GM23338 (cell line): ENCODE measurements at regions not wholly inside any gene's neighbourhood (a gene's known extent, or its start where the extent isn't known, plus 50 kb on each side); places are given as distances from the start of the nearest gene placed in this dataset.

Source experiments
- ATAC-seq: fragments of 200-7000 bp; cut with Tn5 transposase; 3 replicates; pipeline ENCODE4 v1.9.1; 2020
- DNase-seq: peaks from one replicate; pipeline ENCODE4 v3.0.0-alpha.2; 2015; ENCODE audit warnings: low spot score
- H2AFZ ChIP-seq: fragments of 200-600 bp; sonication (generic); 2 replicates; pipeline ENCODE4 v1.8.0; 2016; ENCODE audit warnings: antibody characterized with exemption, mild to moderate bottlenecking, moderate library complexity
- H3F3A ChIP-seq: fragments of 200-600 bp; sonication (generic); replicated peaks from 2 replicates; pipeline ENCODE4 v1.8.0; 2017; ENCODE audit warnings: antibody characterized with exemption, mixed run types, low read depth
- H3K27ac ChIP-seq: fragments of 200-600 bp; sonication (generic); 2 replicates; pipeline ENCODE4 v1.6.1; 2016; ENCODE audit warnings: low read depth
- H3K27me3 ChIP-seq: fragments of 200-600 bp; sonication (generic); 2 replicates; pipeline ENCODE4 v1.8.0; 2016; ENCODE audit warnings: mild to moderate bottlenecking, mixed run types, moderate library complexity; ENCODE audit not compliant: insufficient read depth
- H3K36me3 ChIP-seq: fragments of 200-600 bp; sonication (generic); 2 replicates; pipeline ENCODE4 v1.8.0; 2016; ENCODE audit warnings: mild to moderate bottlenecking; ENCODE audit not compliant: insufficient read depth
- H3K4me1 ChIP-seq: fragments of 200-600 bp; sonication (generic); 2 replicates; pipeline ENCODE4 v1.8.0; 2016; ENCODE audit warnings: mild to moderate bottlenecking, moderate library complexity; ENCODE audit not compliant: insufficient read depth
- H3K4me2 ChIP-seq: fragments of 200-600 bp; sonication (generic); 2 replicates; pipeline ENCODE4 v1.7.1; 2017; ENCODE audit warnings: mixed run types
- H3K4me3 ChIP-seq: fragments of 200-600 bp; sonication (generic); 2 replicates; pipeline ENCODE4 v1.6.1; 2016; ENCODE audit warnings: mixed run types
- H3K79me2 ChIP-seq: fragments of 200-600 bp; sonication (generic); replicated peaks from 2 replicates; pipeline ENCODE4 v1.8.0; 2017; ENCODE audit warnings: mild to moderate bottlenecking; ENCODE audit not compliant: insufficient read depth
- H3K9me2 ChIP-seq: fragments of 200-600 bp; sonication (generic); 2 replicates; pipeline ENCODE4 v1.8.0; 2017; ENCODE audit not compliant: insufficient read depth
- H4K20me1 ChIP-seq: fragments of 200-600 bp; sonication (generic); replicated peaks from 2 replicates; pipeline ENCODE4 v1.8.0; 2017; ENCODE audit warnings: mild to moderate bottlenecking; ENCODE audit not compliant: insufficient read depth
- H3K27ac Mint-ChIP-seq: 2 replicates; pipeline ENCODE4 v1.8.0; 2020; ENCODE audit warnings: inconsistent platforms, mild to moderate bottlenecking, moderate library complexity, mixed read lengths
- H3K27me3 Mint-ChIP-seq: 3 replicates; pipeline ENCODE4 v1.8.0; 2022; ENCODE audit warnings: low read depth, mild to moderate bottlenecking, moderate library complexity, mixed read lengths, inconsistent platforms; ENCODE audit not compliant: insufficient read depth, poor library complexity
- H3K36me3 Mint-ChIP-seq: 3 replicates; pipeline ENCODE4 v1.8.0; 2021; ENCODE audit warnings: low read depth, mild to moderate bottlenecking, inconsistent platforms, moderate library complexity, mixed read lengths
- H3K4me1 Mint-ChIP-seq: 3 replicates; pipeline ENCODE4 v1.8.0; 2020; ENCODE audit warnings: mild to moderate bottlenecking, inconsistent platforms, mixed read lengths
- H3K4me3 Mint-ChIP-seq: 3 replicates; pipeline ENCODE4 v1.8.0; 2021; ENCODE audit warnings: moderate library complexity, mild to moderate bottlenecking, inconsistent platforms, mixed read lengths
- H3K9me3 Mint-ChIP-seq: 3 replicates; pipeline ENCODE4 v1.8.0; 2020; ENCODE audit warnings: moderate library complexity, mild to moderate bottlenecking, inconsistent platforms, mixed read lengths
- CREB1 ChIP-seq: fragments of 250-450 bp; sonication (Bioruptor Pico); IDR thresholded peaks from 2 replicates; pipeline ENCODE4 v1.5.0; 2020; ENCODE audit warnings: low read depth, mild to moderate bottlenecking, moderate library complexity
- EZH2 ChIP-seq: fragments of 200-600 bp; sonication (generic); IDR thresholded peaks from one replicate; pipeline ENCODE4 v1.8.0; 2017; ENCODE audit warnings: antibody characterized with exemption, mild to moderate bottlenecking, low read depth; ENCODE audit not compliant: unreplicated experiment
- EZH2phosphoT487 ChIP-seq: fragments of 200-600 bp; sonication (generic); IDR thresholded peaks from one replicate; pipeline ENCODE4 v1.8.1; 2018; ENCODE audit warnings: antibody characterized with exemption; ENCODE audit not compliant: unreplicated experiment
- JUNB ChIP-seq: IDR thresholded peaks from one replicate; pipeline ENCODE4 v1.6.1; 2016; ENCODE audit warnings: antibody characterized with exemption; ENCODE audit not compliant: unreplicated experiment
- NANOG ChIP-seq: IDR thresholded peaks from 2 replicates; pipeline ENCODE4 v1.6.1; 2016; ENCODE audit warnings: antibody characterized with exemption, borderline replicate concordance
- POLR2AphosphoS5 ChIP-seq: IDR thresholded peaks from 2 replicates; pipeline ENCODE4 v1.6.1; 2016; ENCODE audit warnings: antibody characterized with exemption, low read depth
- STAT1 ChIP-seq: IDR thresholded peaks from one replicate; pipeline ENCODE4 v1.6.1; 2016; ENCODE audit warnings: antibody characterized with exemption; ENCODE audit not compliant: unreplicated experiment
- ZNF114 ChIP-seq: fragments of 250-450 bp; sonication (Bioruptor Pico); IDR thresholded peaks from 2 replicates; pipeline ENCODE4 v1.5.0; 2020; ENCODE audit warnings: mild to moderate bottlenecking, moderate library complexity
- ZNF331 ChIP-seq: fragments of 250-450 bp; sonication (Bioruptor Pico); IDR thresholded peaks from 2 replicates; pipeline ENCODE4 v1.5.0; 2020; ENCODE audit warnings: low read depth, mild to moderate bottlenecking, moderate library complexity
- TF ChIP-seq, protein P1 (sequence below), 2 experiments: fragments of 200-600 bp in 1 of 2; sonication (generic) in 1 of 2; conservative IDR thresholded peaks; 2 replicates each; pipeline versions ENCODE4 v1.5.1 to v1.6.1; 2016 to 2017; ENCODE audit warnings: antibody characterized with exemption in 2 of 2, low read depth in 2 of 2, mild to moderate bottlenecking in 2 of 2, moderate library complexity in 1 of 2
- TF ChIP-seq, protein P2 (sequence below): IDR thresholded peaks from 2 replicates; pipeline ENCODE4 v1.6.1; 2016; ENCODE audit warnings: antibody characterized with exemption
- TF ChIP-seq, protein P3 (sequence below): IDR thresholded peaks from one replicate; pipeline ENCODE4 v1.6.1; 2018; ENCODE audit warnings: antibody characterized with exemption; ENCODE audit not compliant: unreplicated experiment
- TF ChIP-seq, protein P4 (sequence below): fragments of 250-450 bp; sonication (Bioruptor Pico); IDR thresholded peaks from 2 replicates; pipeline ENCODE4 v1.5.0; 2020; ENCODE audit warnings: mild to moderate bottlenecking, moderate library complexity

DNA sequence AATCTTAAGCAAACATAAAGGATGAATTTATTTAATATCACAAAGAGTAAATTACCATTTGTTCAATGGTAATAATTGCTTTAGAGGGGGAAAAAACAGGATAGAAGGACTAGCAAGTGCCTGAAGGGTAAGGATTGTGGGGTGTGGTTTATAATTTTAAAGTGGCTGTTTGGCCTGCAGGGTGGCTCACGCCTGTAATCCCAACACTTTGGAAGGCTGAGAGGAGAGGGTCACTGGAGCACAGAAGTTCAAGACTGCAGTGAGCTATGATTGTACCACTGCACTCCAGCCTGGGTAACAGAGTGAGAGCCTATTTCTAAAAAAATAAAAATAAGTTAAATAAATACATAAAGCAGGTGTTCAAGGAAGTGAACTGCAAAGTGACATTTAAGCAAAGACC lies 199.9 kb upstream of the AHR start:
- no peak for ATAC-seq

More for the DNA sequence above, 199.9 kb upstream of the AHR start:
- Mint-ChIP-seq H3K4me1 (peaks cover 16% of the 10 kb centered on the region), H3K4me3 (no peak overlapping the region), H3K27ac (0 out of 2 replicates have a peak overlapping the region, but pooled peaks have one; percentile 45), H3K36me3 (peaks cover 4% of the 10 kb centered on the region; the same call in 2 of the 3 replicates), H3K27me3 (peaks cover 3% of the 10 kb centered on the region), H3K9me3 (peaks cover 6% of the 10 kb centered on the region; the same call in 2 of the 3 replicates)
- Histone ChIP-seq H3K27ac (no peak overlapping the region), H3K4me3 (no peak overlapping the region), H3K27me3 (no peaks in the 10 kb centered on the region), H2AFZ (no peak overlapping the region), H3K79me2 (no peaks in the 10 kb centered on the region), H4K20me1 (no peaks in the 10 kb centered on the region), H3K4me1 (peaks cover 9% of the 10 kb centered on the region), H3F3A (no peaks in the 10 kb centered on the region), H3K9me2 (no peaks in the 10 kb centered on the region), H3K36me3 (no peaks in the 10 kb centered on the region), H3K4me2 (no peak overlapping the region)
- TF ChIP-seq EZH2phosphoT487, result no peak
- TF ChIP-seq ZNF114, result no peak
- TF ChIP-seq, protein P1, sequence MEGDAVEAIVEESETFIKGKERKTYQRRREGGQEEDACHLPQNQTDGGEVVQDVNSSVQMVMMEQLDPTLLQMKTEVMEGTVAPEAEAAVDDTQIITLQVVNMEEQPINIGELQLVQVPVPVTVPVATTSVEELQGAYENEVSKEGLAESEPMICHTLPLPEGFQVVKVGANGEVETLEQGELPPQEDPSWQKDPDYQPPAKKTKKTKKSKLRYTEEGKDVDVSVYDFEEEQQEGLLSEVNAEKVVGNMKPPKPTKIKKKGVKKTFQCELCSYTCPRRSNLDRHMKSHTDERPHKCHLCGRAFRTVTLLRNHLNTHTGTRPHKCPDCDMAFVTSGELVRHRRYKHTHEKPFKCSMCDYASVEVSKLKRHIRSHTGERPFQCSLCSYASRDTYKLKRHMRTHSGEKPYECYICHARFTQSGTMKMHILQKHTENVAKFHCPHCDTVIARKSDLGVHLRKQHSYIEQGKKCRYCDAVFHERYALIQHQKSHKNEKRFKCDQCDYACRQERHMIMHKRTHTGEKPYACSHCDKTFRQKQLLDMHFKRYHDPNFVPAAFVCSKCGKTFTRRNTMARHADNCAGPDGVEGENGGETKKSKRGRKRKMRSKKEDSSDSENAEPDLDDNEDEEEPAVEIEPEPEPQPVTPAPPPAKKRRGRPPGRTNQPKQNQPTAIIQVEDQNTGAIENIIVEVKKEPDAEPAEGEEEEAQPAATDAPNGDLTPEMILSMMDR (conservative IDR thresholded peaks at IDR 0.05; ENCODE audit: low read depth in 2 of 2), result no peak
- no peak for TF ChIP-seq POLR2AphosphoS5
- TF ChIP-seq ZNF331 (CRISPR knock-in tag), result no peak
- TF ChIP-seq, protein P2, sequence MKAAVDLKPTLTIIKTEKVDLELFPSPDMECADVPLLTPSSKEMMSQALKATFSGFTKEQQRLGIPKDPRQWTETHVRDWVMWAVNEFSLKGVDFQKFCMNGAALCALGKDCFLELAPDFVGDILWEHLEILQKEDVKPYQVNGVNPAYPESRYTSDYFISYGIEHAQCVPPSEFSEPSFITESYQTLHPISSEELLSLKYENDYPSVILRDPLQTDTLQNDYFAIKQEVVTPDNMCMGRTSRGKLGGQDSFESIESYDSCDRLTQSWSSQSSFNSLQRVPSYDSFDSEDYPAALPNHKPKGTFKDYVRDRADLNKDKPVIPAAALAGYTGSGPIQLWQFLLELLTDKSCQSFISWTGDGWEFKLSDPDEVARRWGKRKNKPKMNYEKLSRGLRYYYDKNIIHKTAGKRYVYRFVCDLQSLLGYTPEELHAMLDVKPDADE, result no peak
- no peak for TF ChIP-seq EZH2
- no peak for TF ChIP-seq JUNB
- no peak for TF ChIP-seq NANOG
- no peak for TF ChIP-seq STAT1
- no peak for TF ChIP-seq CREB1 (CRISPR knock-in tag)
- TF ChIP-seq, protein P3, sequence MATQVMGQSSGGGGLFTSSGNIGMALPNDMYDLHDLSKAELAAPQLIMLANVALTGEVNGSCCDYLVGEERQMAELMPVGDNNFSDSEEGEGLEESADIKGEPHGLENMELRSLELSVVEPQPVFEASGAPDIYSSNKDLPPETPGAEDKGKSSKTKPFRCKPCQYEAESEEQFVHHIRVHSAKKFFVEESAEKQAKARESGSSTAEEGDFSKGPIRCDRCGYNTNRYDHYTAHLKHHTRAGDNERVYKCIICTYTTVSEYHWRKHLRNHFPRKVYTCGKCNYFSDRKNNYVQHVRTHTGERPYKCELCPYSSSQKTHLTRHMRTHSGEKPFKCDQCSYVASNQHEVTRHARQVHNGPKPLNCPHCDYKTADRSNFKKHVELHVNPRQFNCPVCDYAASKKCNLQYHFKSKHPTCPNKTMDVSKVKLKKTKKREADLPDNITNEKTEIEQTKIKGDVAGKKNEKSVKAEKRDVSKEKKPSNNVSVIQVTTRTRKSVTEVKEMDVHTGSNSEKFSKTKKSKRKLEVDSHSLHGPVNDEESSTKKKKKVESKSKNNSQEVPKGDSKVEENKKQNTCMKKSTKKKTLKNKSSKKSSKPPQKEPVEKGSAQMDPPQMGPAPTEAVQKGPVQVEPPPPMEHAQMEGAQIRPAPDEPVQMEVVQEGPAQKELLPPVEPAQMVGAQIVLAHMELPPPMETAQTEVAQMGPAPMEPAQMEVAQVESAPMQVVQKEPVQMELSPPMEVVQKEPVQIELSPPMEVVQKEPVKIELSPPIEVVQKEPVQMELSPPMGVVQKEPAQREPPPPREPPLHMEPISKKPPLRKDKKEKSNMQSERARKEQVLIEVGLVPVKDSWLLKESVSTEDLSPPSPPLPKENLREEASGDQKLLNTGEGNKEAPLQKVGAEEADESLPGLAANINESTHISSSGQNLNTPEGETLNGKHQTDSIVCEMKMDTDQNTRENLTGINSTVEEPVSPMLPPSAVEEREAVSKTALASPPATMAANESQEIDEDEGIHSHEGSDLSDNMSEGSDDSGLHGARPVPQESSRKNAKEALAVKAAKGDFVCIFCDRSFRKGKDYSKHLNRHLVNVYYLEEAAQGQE, result no peak
- TF ChIP-seq, protein P4, sequence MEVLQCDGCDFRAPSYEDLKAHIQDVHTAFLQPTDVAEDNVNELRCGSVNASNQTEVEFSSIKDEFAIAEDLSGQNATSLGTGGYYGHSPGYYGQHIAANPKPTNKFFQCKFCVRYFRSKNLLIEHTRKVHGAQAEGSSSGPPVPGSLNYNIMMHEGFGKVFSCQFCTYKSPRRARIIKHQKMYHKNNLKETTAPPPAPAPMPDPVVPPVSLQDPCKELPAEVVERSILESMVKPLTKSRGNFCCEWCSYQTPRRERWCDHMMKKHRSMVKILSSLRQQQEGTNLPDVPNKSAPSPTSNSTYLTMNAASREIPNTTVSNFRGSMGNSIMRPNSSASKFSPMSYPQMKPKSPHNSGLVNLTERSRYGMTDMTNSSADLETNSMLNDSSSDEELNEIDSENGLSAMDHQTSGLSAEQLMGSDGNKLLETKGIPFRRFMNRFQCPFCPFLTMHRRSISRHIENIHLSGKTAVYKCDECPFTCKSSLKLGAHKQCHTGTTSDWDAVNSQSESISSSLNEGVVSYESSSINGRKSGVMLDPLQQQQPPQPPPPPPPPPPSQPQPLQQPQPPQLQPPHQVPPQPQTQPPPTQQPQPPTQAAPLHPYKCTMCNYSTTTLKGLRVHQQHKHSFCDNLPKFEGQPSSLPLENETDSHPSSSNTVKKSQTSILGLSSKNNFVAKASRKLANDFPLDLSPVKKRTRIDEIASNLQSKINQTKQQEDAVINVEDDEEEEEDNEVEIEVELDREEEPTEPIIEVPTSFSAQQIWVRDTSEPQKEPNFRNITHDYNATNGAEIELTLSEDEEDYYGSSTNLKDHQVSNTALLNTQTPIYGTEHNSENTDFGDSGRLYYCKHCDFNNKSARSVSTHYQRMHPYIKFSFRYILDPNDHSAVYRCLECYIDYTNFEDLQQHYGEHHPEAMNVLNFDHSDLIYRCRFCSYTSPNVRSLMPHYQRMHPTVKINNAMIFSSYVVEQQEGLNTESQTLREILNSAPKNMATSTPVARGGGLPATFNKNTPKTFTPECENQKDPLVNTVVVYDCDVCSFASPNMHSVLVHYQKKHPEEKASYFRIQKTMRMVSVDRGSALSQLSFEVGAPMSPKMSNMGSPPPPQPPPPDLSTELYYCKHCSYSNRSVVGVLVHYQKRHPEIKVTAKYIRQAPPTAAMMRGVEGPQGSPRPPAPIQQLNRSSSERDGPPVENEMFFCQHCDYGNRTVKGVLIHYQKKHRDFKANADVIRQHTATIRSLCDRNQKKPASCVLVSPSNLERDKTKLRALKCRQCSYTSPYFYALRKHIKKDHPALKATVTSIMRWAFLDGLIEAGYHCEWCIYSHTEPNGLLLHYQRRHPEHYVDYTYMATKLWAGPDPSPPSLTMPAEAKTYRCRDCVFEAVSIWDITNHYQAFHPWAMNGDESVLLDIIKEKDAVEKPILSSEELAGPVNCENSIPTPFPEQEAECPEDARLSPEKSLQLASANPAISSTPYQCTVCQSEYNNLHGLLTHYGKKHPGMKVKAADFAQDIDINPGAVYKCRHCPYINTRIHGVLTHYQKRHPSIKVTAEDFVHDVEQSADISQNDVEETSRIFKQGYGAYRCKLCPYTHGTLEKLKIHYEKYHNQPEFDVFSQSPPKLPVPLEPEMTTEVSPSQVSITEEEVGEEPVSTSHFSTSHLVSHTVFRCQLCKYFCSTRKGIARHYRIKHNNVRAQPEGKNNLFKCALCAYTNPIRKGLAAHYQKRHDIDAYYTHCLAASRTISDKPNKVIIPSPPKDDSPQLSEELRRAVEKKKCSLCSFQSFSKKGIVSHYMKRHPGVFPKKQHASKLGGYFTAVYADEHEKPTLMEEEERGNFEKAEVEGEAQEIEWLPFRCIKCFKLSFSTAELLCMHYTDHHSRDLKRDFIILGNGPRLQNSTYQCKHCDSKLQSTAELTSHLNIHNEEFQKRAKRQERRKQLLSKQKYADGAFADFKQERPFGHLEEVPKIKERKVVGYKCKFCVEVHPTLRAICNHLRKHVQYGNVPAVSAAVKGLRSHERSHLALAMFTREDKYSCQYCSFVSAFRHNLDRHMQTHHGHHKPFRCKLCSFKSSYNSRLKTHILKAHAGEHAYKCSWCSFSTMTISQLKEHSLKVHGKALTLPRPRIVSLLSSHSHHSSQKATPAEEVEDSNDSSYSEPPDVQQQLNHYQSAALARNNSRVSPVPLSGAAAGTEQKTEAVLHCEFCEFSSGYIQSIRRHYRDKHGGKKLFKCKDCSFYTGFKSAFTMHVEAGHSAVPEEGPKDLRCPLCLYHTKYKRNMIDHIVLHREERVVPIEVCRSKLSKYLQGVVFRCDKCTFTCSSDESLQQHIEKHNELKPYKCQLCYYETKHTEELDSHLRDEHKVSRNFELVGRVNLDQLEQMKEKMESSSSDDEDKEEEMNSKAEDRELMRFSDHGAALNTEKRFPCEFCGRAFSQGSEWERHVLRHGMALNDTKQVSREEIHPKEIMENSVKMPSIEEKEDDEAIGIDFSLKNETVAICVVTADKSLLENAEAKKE, result no peak
- no peak for DNase-seq
